Immature natural killer cell (primary cell): ENCODE measurements at regions not wholly inside any gene's neighbourhood (a gene's known extent, or its start where the extent isn't known, plus 50 kb on each side); places are given as distances from the start of the nearest gene placed in this dataset.

Source experiments
- DNase-seq, 3 donors: peaks; one replicate each; pipeline ENCODE4 v3.0.0; 2022; ENCODE audit warnings: mixed read lengths in 1 of 3
- H3K27ac Mint-ChIP-seq, 6 donors: one replicate each; pipeline ENCODE4 v1.8.0; 2020; ENCODE audit warnings: mixed read lengths in 6 of 6, mild to moderate bottlenecking in 5 of 6, inconsistent platforms in 4 of 6, moderate library complexity in 3 of 6
- H3K27me3 Mint-ChIP-seq, 3 donors: one replicate each; pipeline ENCODE4 v1.8.0; 2020 to 2021; ENCODE audit warnings: low read depth in 3 of 3, mild to moderate bottlenecking in 3 of 3, mixed read lengths in 3 of 3, moderate library complexity in 3 of 3, inconsistent platforms in 1 of 3
- H3K36me3 Mint-ChIP-seq, 3 donors: one replicate each; pipeline ENCODE4 v1.8.0; 2020; ENCODE audit warnings: mixed read lengths in 3 of 3, inconsistent platforms in 2 of 3, mild to moderate bottlenecking in 2 of 3
- H3K4me1 Mint-ChIP-seq, 2 donors: one replicate each; pipeline ENCODE4 v1.8.0; 2020; ENCODE audit warnings: inconsistent platforms in 2 of 2, mild to moderate bottlenecking in 2 of 2, mixed read lengths in 2 of 2, moderate library complexity in 1 of 2
- H3K4me3 Mint-ChIP-seq, 5 donors: one replicate each; pipeline ENCODE4 v1.8.0; 2020; ENCODE audit warnings: mild to moderate bottlenecking in 5 of 5, mixed read lengths in 5 of 5, inconsistent platforms in 3 of 5, moderate library complexity in 3 of 5
- H3K9me3 Mint-ChIP-seq, 6 donors: one replicate each; pipeline ENCODE4 v1.8.0; 2020; ENCODE audit warnings: mild to moderate bottlenecking in 6 of 6, mixed read lengths in 6 of 6, inconsistent platforms in 4 of 6, moderate library complexity in 3 of 6

GRCh38 chr2:11932048-11932512, 185.6 kb downstream of the LPIN1 start:
- no peak for DNase-seq
- Mint-ChIP-seq H3K4me1 (peaks cover 6 to 10% of the 10 kb centered on the region in 2 donors), H3K4me3 (no peak overlapping the region), H3K36me3 (peaks cover 6 to 8% (median 7%) of the 10 kb centered on the region in 3 donors), H3K27ac (no peak overlapping the region), H3K9me3 (peaks cover 0 to 2% (median 0%) of the 10 kb centered on the region in 6 donors), H3K27me3 (peaks cover 3 to 4% (median 4%) of the 10 kb centered on the region in 3 donors)

DNA sequence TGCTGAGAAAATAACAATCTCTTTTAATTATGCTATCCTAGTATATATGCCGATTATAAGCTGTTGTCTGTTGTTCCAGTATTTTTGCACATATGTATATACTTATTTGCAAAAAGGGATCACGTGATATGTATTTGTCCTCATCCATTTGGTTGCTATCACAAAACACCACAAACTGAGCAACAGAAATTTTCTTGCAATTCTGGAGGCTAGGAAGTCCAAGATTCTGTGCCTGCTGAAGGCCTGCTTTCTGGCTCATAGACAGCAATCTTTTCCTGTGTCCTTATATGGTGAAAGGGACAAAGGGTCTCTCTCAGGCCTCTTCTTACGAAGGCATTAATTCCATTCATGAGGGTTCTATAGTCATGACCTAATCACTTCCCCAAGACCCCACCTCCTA, 186.5 kb downstream of the LPIN1 start:
- Mint-ChIP-seq H3K4me1 (peaks cover 6 to 10% of the 10 kb centered on the region in 2 donors), H3K9me3 (peaks cover 0 to 2% (median 0%) of the 10 kb centered on the region in 6 donors), H3K27me3 (peaks cover under 1 to 4% (median 4%) of the 10 kb centered on the region in 3 donors), H3K27ac (no peak overlapping the region), H3K36me3 (peaks cover 4 to 14% (median 6%) of the 10 kb centered on the region in 3 donors), H3K4me3 (no peak overlapping the region)
- no peak for DNase-seq

GRCh38 chr2:11933854-11934253, 187.4 kb downstream of the LPIN1 start:
- Mint-ChIP-seq H3K9me3 (peaks cover 0 to 2% (median 0%) of the 10 kb centered on the region in 6 donors), H3K36me3 (peaks cover 3 to 14% (median 6%) of the 10 kb centered on the region in 3 donors), H3K4me3 (no peak overlapping the region), H3K27me3 (peaks cover 0 to 4% (median 4%) of the 10 kb centered on the region in 3 donors), H3K27ac (no peak overlapping the region), H3K4me1 (peaks cover 6 to 10% of the 10 kb centered on the region in 2 donors)
- DNase-seq, result no peak

- no peak overlapping the region for H3K4me3 Mint-ChIP-seq
- H3K27ac Mint-ChIP-seq, result no peak overlapping the region
- peaks cover 0 to 10% (median 3%) of the 10 kb centered on the region in 3 donors for H3K36me3 Mint-ChIP-seq
- H3K9me3 Mint-ChIP-seq, result peaks cover 0 to 2% (median 0%) of the 10 kb centered on the region in 6 donors
- peaks cover 6 to 9% of the 10 kb centered on the region in 2 donors for H3K4me1 Mint-ChIP-seq
- H3K27me3 Mint-ChIP-seq, result peaks cover 2 to 4% (median 2%) of the 10 kb centered on the region in 3 donors
- no peak for DNase-seq
Measured at GRCh38 chr2:11936761-11937160, 190.3 kb downstream of the LPIN1 start.

DNA sequence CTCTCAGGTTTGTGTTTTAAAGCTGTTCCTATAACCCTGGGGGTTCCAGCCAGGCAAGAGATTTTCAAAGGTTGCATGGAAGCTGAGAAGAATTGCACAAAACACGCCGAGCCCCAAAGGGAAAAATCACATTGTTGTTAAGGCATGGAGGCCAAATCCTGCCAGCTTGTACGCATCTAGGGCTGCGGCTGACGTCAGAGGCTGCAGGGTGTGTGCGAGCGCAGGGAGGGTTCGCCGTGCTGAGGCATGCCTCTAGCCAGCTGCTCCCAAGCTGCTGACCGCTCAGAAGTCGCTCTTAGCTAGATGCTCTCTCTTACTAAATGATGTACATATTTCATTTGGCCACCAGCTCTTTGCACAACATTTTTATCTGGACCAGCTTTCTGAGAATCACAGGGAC, 191.8 kb downstream of the LPIN1 start:
- no peak overlapping the region for H3K27ac Mint-ChIP-seq
- H3K4me3 Mint-ChIP-seq, result no peak overlapping the region
- peaks cover 0 to 2% (median 0%) of the 10 kb centered on the region in 6 donors for H3K9me3 Mint-ChIP-seq
- H3K27me3 Mint-ChIP-seq, result peaks cover 0 to 5% (median 0%) of the 10 kb centered on the region in 3 donors
- H3K36me3 Mint-ChIP-seq, result peaks cover 0 to 10% (median 3%) of the 10 kb centered on the region in 3 donors
- DNase-seq, result no peak
- H3K4me1 Mint-ChIP-seq, result no peaks in the 10 kb centered on the region

DNA sequence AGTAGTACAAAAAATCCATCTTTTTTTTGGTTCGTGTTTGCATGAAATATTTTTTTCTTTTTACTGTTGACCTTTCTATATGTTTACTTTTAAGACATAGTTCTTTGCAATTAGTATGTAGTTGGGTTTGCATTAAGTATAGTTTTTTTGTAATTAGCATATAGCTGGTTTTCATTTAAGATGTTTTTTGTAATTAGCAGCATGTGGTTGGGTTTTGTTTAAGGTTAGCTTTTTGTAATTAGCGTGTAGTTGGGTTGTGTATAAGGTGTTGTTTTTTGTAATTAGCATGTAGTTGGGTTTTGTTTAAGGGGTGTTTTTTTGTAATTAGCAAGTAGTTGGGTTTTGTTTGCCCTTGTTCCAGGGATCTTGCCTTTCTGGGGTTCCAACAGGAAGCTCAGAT, 193.1 kb downstream of the LPIN1 start:
- Mint-ChIP-seq H3K9me3 (no peaks in the 10 kb centered on the region), H3K4me3 (no peak overlapping the region), H3K36me3 (peaks cover 0 to 10% (median 0%) of the 10 kb centered on the region in 3 donors), H3K27ac (no peak overlapping the region), H3K4me1 (peaks cover 6 to 8% of the 10 kb centered on the region in 2 donors), H3K27me3 (peaks cover 0 to 5% (median 2%) of the 10 kb centered on the region in 3 donors)
- no peak for DNase-seq

DNA sequence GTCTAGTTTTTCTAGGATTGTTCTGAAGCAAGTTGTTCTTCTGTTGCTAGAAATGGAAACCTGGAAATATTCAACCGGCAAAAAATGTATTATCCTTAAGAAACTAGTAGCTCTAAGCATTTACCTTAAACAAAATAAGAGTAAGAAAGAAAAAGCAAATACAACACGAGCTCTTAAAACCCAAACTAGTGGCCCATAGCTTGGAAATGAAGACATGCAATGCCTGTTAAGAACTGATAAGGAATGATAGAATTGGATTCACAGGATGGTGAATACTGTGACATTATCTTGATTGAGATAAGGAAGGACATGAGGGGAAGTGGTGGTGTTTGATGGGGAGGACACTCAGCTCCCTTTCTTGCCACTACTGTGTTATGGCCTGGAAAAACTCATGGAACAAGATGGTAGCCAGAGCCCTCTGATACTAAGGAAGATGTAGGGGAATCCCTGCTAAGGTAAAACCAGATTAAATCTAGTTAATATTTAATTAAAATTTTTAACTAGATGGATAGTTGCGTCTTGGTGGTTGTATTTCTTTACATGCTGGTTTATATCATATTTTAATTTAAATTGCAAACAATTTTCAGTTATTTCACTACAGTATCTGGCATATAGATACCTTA, 193.8 kb downstream of the LPIN1 start:
- DNase-seq, result no peak
- Mint-ChIP-seq H3K27me3 (peaks cover 0 to 5% (median 3%) of the 10 kb centered on the region in 3 donors), H3K4me1 (peaks cover 13 to 15% of the 10 kb centered on the region in 2 donors), H3K9me3 (no peaks in the 10 kb centered on the region), H3K36me3 (peaks cover 0 to 10% (median 0%) of the 10 kb centered on the region in 3 donors), H3K4me3 (no peak overlapping the region), H3K27ac (no peak overlapping the region)

DNA sequence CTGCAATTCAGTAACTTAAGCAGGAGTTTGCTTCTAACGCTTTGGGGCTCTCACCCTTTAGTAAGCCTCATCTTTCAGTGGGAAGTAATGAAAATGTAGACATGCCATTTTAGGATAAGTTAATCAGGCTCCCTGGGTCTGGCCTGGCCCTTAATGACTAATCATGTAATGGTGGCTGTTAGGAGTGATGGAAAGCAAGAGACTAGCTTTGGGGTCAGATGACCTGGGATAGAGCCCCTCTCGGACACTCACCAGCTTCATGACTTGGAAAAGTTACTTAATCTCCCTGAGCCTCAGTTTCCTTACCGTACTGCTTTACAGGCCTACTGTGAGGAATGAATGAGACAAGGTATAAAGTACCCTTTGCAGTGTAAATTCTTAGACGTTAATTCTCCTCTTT, 194.4 kb downstream of the LPIN1 start:
- H3K4me1 Mint-ChIP-seq, result peaks cover 19 to 21% of the 10 kb centered on the region in 2 donors
- H3K9me3 Mint-ChIP-seq, result no peaks in the 10 kb centered on the region
- H3K4me3 Mint-ChIP-seq, result no peak overlapping the region
- H3K27me3 Mint-ChIP-seq, result peaks cover 0 to 5% (median 3%) of the 10 kb centered on the region in 3 donors
- H3K36me3 Mint-ChIP-seq, result peaks cover 0 to 9% (median 0%) of the 10 kb centered on the region in 3 donors
- no peak for DNase-seq
- no peak overlapping the region for H3K27ac Mint-ChIP-seq

DNA sequence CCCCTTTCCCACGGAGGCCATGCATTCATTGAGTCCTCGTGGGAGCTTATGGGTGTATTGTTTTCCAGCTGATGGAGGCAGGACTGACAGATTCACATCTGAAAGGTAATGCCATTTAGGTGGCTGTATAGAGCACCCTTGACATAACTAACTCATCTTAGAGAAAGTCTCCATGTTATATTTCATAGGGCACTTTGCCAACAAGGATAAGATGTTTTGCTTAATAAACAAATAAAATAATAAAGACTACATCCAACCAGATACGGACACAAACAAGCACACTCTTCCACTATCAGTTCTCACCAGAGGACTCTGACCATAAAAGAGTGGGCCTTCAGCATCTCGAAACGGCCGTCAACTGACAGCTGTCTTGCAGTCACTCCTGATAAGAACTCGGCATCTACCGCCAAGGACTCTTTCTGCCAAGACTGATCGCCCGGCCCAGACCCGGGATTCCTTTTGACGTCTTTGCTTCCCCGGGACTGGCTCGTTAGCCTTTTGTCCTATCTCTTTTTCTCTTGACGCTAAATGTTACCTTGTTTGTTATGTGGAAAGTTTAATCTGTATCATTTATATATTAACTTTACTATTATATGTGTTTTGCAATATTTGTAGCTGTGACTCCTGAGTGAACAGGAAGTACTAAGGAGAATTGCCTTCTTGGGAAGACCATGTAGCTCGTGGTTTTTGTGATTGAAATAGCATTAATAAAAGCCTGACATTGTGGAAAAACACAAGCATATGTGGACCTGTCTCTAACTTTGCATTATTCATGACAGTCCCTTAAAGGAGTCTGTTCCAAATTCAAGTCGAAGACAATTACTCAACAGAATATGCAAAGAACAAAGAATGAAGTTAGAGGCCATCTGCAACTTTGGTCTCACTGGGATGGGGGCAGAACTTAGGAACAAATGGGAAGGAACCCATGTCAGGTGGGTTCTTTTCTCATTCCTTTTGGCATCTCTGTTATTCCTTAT, 195.1 kb downstream of the LPIN1 start:
- Mint-ChIP-seq H3K9me3 (no peaks in the 10 kb centered on the region), H3K36me3 (peaks cover 0 to 6% (median 0%) of the 10 kb centered on the region in 3 donors), H3K4me1 (peaks cover 21% of the 10 kb centered on the region in 2 donors), H3K4me3 (no peak overlapping the region), H3K27me3 (peaks cover 0 to 5% (median 3%) of the 10 kb centered on the region in 3 donors), H3K27ac (no peak overlapping the region)
- DNase-seq, result no peak

- no peak for DNase-seq
- H3K36me3 Mint-ChIP-seq, result peaks cover 0 to 6% (median 0%) of the 10 kb centered on the region in 3 donors
- peaks cover 21% of the 10 kb centered on the region in 2 donors for H3K4me1 Mint-ChIP-seq
- no peak overlapping the region for H3K4me3 Mint-ChIP-seq
- no peak overlapping the region for H3K27ac Mint-ChIP-seq
- peaks cover 0 to 5% (median 3%) of the 10 kb centered on the region in 3 donors for H3K27me3 Mint-ChIP-seq
- no peaks in the 10 kb centered on the region for H3K9me3 Mint-ChIP-seq
Measured at GRCh38 chr2:11942178-11942569, 195.7 kb downstream of the LPIN1 start.

DNA sequence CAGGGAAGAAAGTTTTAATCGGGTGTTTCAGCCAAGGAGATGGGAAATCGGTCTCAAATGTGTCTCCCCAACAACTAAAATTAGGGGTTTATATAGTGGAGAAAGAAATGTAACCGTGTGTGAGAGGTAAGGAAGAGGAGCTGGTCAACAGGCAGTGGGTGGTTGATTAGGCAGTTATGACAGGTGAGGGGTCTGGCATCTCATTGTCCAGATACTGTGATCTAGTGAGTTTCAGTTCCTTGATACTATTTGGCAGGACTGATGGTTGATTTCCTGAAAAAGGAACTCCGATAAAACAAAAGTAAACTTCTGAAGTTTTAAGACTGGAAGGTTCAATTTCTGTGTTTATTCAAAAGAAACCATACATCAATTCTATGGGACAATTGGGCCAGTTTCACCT, 197.9 kb downstream of the LPIN1 start:
- peak overlapping the region in 2 of 5 donors; percentile 92 to 93 for H3K4me3 Mint-ChIP-seq
- H3K27ac Mint-ChIP-seq, result peak overlapping the region in 3 of 6 donors; percentile 13 to 92 (median 65)
- H3K4me1 Mint-ChIP-seq, result peaks cover 21% of the 10 kb centered on the region in 2 donors
- no peaks in the 10 kb centered on the region for H3K9me3 Mint-ChIP-seq
- H3K27me3 Mint-ChIP-seq, result peaks cover 0 to 5% (median 4%) of the 10 kb centered on the region in 3 donors
- no peaks in the 10 kb centered on the region for H3K36me3 Mint-ChIP-seq
- DNase-seq, result no peak

GRCh38 chr2:11945139-11946126, 199.0 kb downstream of the LPIN1 start:
- peak; percentile 15 to 23 (median 21) for DNase-seq
- H3K36me3 Mint-ChIP-seq, result no peaks in the 10 kb centered on the region
- H3K27ac Mint-ChIP-seq, result peak overlapping the region; percentile 80 to 92 (median 86)
- H3K27me3 Mint-ChIP-seq, result peaks cover 0 to 4% (median 3%) of the 10 kb centered on the region in 3 donors
- H3K9me3 Mint-ChIP-seq, result no peaks in the 10 kb centered on the region
- H3K4me1 Mint-ChIP-seq, result peaks cover 21 to 25% of the 10 kb centered on the region in 2 donors
- peak overlapping the region; percentile 79 to 93 (median 85) for H3K4me3 Mint-ChIP-seq

- peaks cover 2 to 6% (median 2%) of the 10 kb centered on the region in 3 donors for H3K27me3 Mint-ChIP-seq
- DNase-seq, result no peak
- H3K27ac Mint-ChIP-seq, result no peak overlapping the region
- no peak overlapping the region for H3K4me3 Mint-ChIP-seq
- no peaks in the 10 kb centered on the region for H3K36me3 Mint-ChIP-seq
- no peaks in the 10 kb centered on the region for H3K9me3 Mint-ChIP-seq
- peaks cover 21 to 25% of the 10 kb centered on the region in 2 donors for H3K4me1 Mint-ChIP-seq
Measured at GRCh38 chr2:11947956-11948355, 201.5 kb downstream of the LPIN1 start.
